H1 (cell line): ENCODE measurements at regions not wholly inside any gene's neighbourhood (a gene's known extent, or its start where the extent isn't known, plus 50 kb on each side); places are given as distances from the start of the nearest gene placed in this dataset.

Source experiments
- CTCF ChIA-PET: fragments of 300-600 bp; sonication (Branson Sonifier 250); formaldehyde crosslinking; loops from one replicate; lab custom pipeline; 2021; ENCODE audit not compliant: partially characterized antibody; lab: Charles Lee
- POLR2A ChIA-PET: fragments of 300-600 bp; sonication (Branson Sonifier 250); formaldehyde crosslinking; loops from one replicate; lab custom pipeline; 2021; ENCODE audit warnings: inconsistent platforms; ENCODE audit not compliant: partially characterized antibody; lab: Charles Lee
- DNase-seq, 2 experiments: peaks; one replicate each; pipeline versions ENCODE4 v3.0.0 to v3.0.0-alpha.2; 2010 to 2022; ENCODE audit warnings: low spot score in 2 of 2, low read depth in 1 of 2, mixed read lengths in 1 of 2
- FAIRE-seq: peaks from 2 replicates; lab custom pipeline; 2011; peaks lifted over from hg19 to GRCh38; lab: Jason Lieb, UNC
- H2AFZ ChIP-seq: 2 replicates; pipeline ENCODE4 v1.8.1; 2012; ENCODE audit warnings: low read length, inconsistent platforms
- H2AK5ac ChIP-seq: 2 replicates; pipeline ENCODE4 v1.6.1; 2013; ENCODE audit warnings: low read depth, low read length
- H2BK120ac ChIP-seq: replicated peaks from 2 replicates; pipeline ENCODE3; 2013; ENCODE audit warnings: low read depth, low read length, inconsistent platforms
- H2BK12ac ChIP-seq: 2 replicates; pipeline ENCODE4 v1.6.1; 2013; ENCODE audit warnings: low read depth, low read length
- H2BK15ac ChIP-seq: 2 replicates; pipeline ENCODE4 v1.6.1; 2013; ENCODE audit warnings: low read length
- H2BK20ac ChIP-seq: 2 replicates; pipeline ENCODE4 v1.6.1; 2013; ENCODE audit warnings: low read length
- H2BK5ac ChIP-seq: 2 replicates; pipeline ENCODE4 v1.6.1; 2013; ENCODE audit warnings: low read depth, low read length
- H3K14ac ChIP-seq: 2 replicates; pipeline ENCODE4 v1.6.1; 2013; ENCODE audit warnings: inconsistent platforms; ENCODE audit not compliant: insufficient read length
- H3K18ac ChIP-seq: 2 replicates; pipeline ENCODE4 v1.6.1; 2013; ENCODE audit warnings: low read length; ENCODE audit errors: extremely low read depth
- H3K23ac ChIP-seq: 2 replicates; pipeline ENCODE4 v1.6.1; 2013; ENCODE audit warnings: inconsistent platforms; ENCODE audit not compliant: insufficient read length
- H3K23me2 ChIP-seq: 2 replicates; pipeline ENCODE4 v1.6.1; 2013; ENCODE audit warnings: low read depth, low read length
- H3K27ac ChIP-seq: 2 replicates; pipeline ENCODE4 v1.6.1; 2011; ENCODE audit warnings: low read depth, low read length, inconsistent platforms
- H3K27me3 ChIP-seq, 4 experiments: replicated peaks in 1 of 4; 1 replicate in 1 of 4; 2 replicates in 3 of 4; pipeline versions ENCODE4 v1.6.1 to v1.8.1; 2011 to 2013; ENCODE audit warnings: low read length in 3 of 4, mild to moderate bottlenecking in 3 of 4, inconsistent platforms in 2 of 4, mixed read lengths in 2 of 4, moderate library complexity in 1 of 4; ENCODE audit not compliant: control insufficient read depth in 3 of 4, insufficient read depth in 3 of 4; ENCODE audit errors: extremely low read depth in 1 of 4
- H3K36me3 ChIP-seq, 4 experiments: 2 replicates each; pipeline versions ENCODE4 v1.6.1 to v1.8.1; 2011 to 2013; ENCODE audit warnings: mild to moderate bottlenecking in 4 of 4, low read length in 3 of 4, moderate library complexity in 2 of 4, control low read depth in 1 of 4, inconsistent platforms in 1 of 4; ENCODE audit not compliant: insufficient read depth in 4 of 4, control insufficient read depth in 2 of 4
- H3K4ac ChIP-seq: replicated peaks from 2 replicates; pipeline ENCODE3; 2013; ENCODE audit warnings: low read length, low read depth, mixed read lengths, inconsistent platforms; ENCODE audit not compliant: insufficient read length
- H3K4me1 ChIP-seq, 4 experiments: replicated peaks in 1 of 4; 1 replicate in 1 of 4; 2 replicates in 3 of 4; pipeline versions ENCODE4 v1.6.1 to v1.8.1; 2011 to 2013; ENCODE audit warnings: low read length in 3 of 4, inconsistent platforms in 2 of 4, mixed read lengths in 1 of 4; ENCODE audit not compliant: insufficient read depth in 4 of 4, control insufficient read depth in 3 of 4
- H3K4me2 ChIP-seq, 2 experiments: 2 replicates each; pipeline versions ENCODE4 v1.6.1 to v1.8.1; 2011 to 2013; ENCODE audit warnings: low read depth in 2 of 2, low read length in 2 of 2, control low read depth in 1 of 2, inconsistent platforms in 1 of 2, mild to moderate bottlenecking in 1 of 2; ENCODE audit not compliant: insufficient read depth in 1 of 2
- H3K4me3 ChIP-seq, 4 experiments: fragments of 200-600, 300-600 bp in 1 of 4; sonication (generic), shearing (Covaris generic), sonication (Bioruptor Twin) in 1 of 4; 2 replicates each; pipeline versions ENCODE4 v1.5.1 to v1.8.1; 2011 to 2016; ENCODE audit warnings: low read length in 4 of 4, low read depth in 3 of 4, control low read depth in 2 of 4, inconsistent platforms in 2 of 4, mild to moderate bottlenecking in 2 of 4, mixed read lengths in 1 of 4, moderate library complexity in 1 of 4; ENCODE audit not compliant: insufficient read depth in 2 of 4; ENCODE audit errors: extremely low read depth in 1 of 4
- H3K56ac ChIP-seq: replicated peaks from 2 replicates; pipeline ENCODE3; 2013; ENCODE audit warnings: low read depth, mild to moderate bottlenecking, mixed read lengths, low read length, inconsistent platforms; ENCODE audit not compliant: insufficient read length
- H3K79me1 ChIP-seq: 2 replicates; pipeline ENCODE4 v1.6.1; 2013; ENCODE audit warnings: low read depth, low read length, control low read depth
- H3K79me2 ChIP-seq, 2 experiments: 2 replicates each; pipeline versions ENCODE4 v1.6.1 to v1.8.1; 2012 to 2013; ENCODE audit warnings: low read length in 2 of 2, mild to moderate bottlenecking in 2 of 2, inconsistent platforms in 1 of 2; ENCODE audit not compliant: insufficient read depth in 2 of 2, control insufficient read depth in 1 of 2
- H3K9ac ChIP-seq, 4 experiments: replicated peaks in 1 of 4; 1 replicate in 1 of 4; 2 replicates in 3 of 4; pipeline versions ENCODE4 v1.6.1 to v1.8.1; 2011 to 2013; ENCODE audit warnings: low read depth in 3 of 4, low read length in 3 of 4, control low read depth in 2 of 4, mild to moderate bottlenecking in 2 of 4, moderate library complexity in 2 of 4, inconsistent platforms in 1 of 4; ENCODE audit errors: extremely low read depth in 1 of 4
- H3K9me3 ChIP-seq, 2 experiments: 2 replicates each; pipeline versions ENCODE4 v1.6.1 to v1.8.1; 2012 to 2013; ENCODE audit warnings: mild to moderate bottlenecking in 2 of 2, moderate library complexity in 2 of 2, control low read depth in 1 of 2, inconsistent platforms in 1 of 2, low read depth in 1 of 2, low read length in 1 of 2, mixed read lengths in 1 of 2; ENCODE audit not compliant: insufficient read depth in 2 of 2
- H4K20me1 ChIP-seq, 2 experiments: replicated peaks in 1 of 2; 2 replicates each; pipeline versions ENCODE3 to v1.8.1; 2011 to 2013; ENCODE audit warnings: inconsistent platforms in 2 of 2, low read length in 2 of 2, mild to moderate bottlenecking in 1 of 2; ENCODE audit not compliant: insufficient read depth in 2 of 2, control insufficient read depth in 1 of 2
- H4K5ac ChIP-seq: 2 replicates; pipeline ENCODE4 v1.6.1; 2013; ENCODE audit warnings: low read length, low read depth, mixed read lengths, inconsistent platforms; ENCODE audit not compliant: insufficient read length
- H4K8ac ChIP-seq: 2 replicates; pipeline ENCODE4 v1.8.0; 2013; ENCODE audit warnings: mild to moderate bottlenecking, moderate library complexity, low read length, inconsistent platforms; ENCODE audit not compliant: insufficient read depth; ENCODE audit errors: extremely low read depth
- H4K91ac ChIP-seq: replicated peaks from 2 replicates; pipeline ENCODE3; 2013; ENCODE audit warnings: low read length, mixed read lengths, inconsistent platforms; ENCODE audit not compliant: insufficient read length
- CHD1 ChIP-seq: IDR thresholded peaks from 2 replicates; pipeline ENCODE4 v1.6.1; 2012; ENCODE audit warnings: low read depth, low read length, improper control_type of control experiment
- CHD2 ChIP-seq: IDR thresholded peaks from 2 replicates; pipeline ENCODE4 v1.6.1; 2012; ENCODE audit warnings: low read length, improper control_type of control experiment
- EGR1 ChIP-seq: IDR thresholded peaks from 2 replicates; pipeline ENCODE4 v1.6.1; 2011; ENCODE audit warnings: low read depth, low read length, borderline replicate concordance
- YY1 ChIP-seq: IDR thresholded peaks from 2 replicates; pipeline ENCODE4 v1.6.1; 2011; ENCODE audit warnings: low read depth, mild to moderate bottlenecking, low read length
- WGBS, 2 experiments: shearing (Covaris generic) in 1 of 2; methylation state at CpG; one replicate each; pipeline versions ENCODE4 v1.1.6 to v1.1.7; 2013 to 2015; ENCODE audit warnings: low lambda C conversion rate in 2 of 2, mixed read lengths in 2 of 2, inconsistent platforms in 1 of 2, low coverage in 1 of 2, missing lambda C conversion rate in 1 of 2; ENCODE audit not compliant: insufficient replicate concordance in 2 of 2, insufficient coverage in 1 of 2, insufficient read length in 1 of 2; ENCODE audit errors: extremely low coverage in 1 of 2, missing lambda C conversion rate in 1 of 2; 5-methylcytosine and 5-hydroxymethylcytosine counted together

GRCh38 chr1:245046315-245046714 is 108.5 kb upstream of the KIF26B start:
- no peak overlapping the region for H3K23ac ChIP-seq
- DNase-seq, result no peak
- H4K8ac ChIP-seq, result no peak overlapping the region
- no peak overlapping the region; the same call in 1 of the 2 replicates for H3K18ac ChIP-seq
- H2BK15ac ChIP-seq, result 0 out of 2 replicates have a peak overlapping the region, but pooled peaks have one; percentile 92
- H3K36me3 ChIP-seq, result no peaks in the 10 kb centered on the region; a peak in 1 of 8 replicates
- H4K91ac ChIP-seq, result no peak overlapping the region
- no peak overlapping the region for H2BK20ac ChIP-seq
- H3K79me2 ChIP-seq, result no peaks in the 10 kb centered on the region
- POLR2A ChIA-PET, result interaction anchor here (0.6 to 2.3 kb wide), 8 partner anchors 74 to 232 kb away, joined by 3 to 13 read pairs (median 3); partner anchors contain the start of gene HNRNPU
- peaks cover 0 to 11% (median 8%) of the 10 kb centered on the region in 4 experiments; a peak in 6 of 7 replicates for H3K4me1 ChIP-seq
- 88% methylated on average over 9 of the region's 9 CpGs; no CpG with 5 or more reads in 1 of the 2 experiments for WGBS, 2 experiments
- H2BK120ac ChIP-seq, result no peak overlapping the region
- H3K23me2 ChIP-seq, result no peaks in the 10 kb centered on the region
- no peak overlapping the region for H2AFZ ChIP-seq
- no peak overlapping the region for H2BK5ac ChIP-seq
- no peak overlapping the region for H2BK12ac ChIP-seq
- H3K27me3 ChIP-seq, result no peaks in the 10 kb centered on the region
- H3K4me2 ChIP-seq, result peak overlapping the region in 1 of 2 experiments; percentile 0; a peak in 1 of 4 replicates
- 0 out of 2 replicates have a peak overlapping the region, but pooled peaks have one; percentile 46 for H2AK5ac ChIP-seq
- no peak overlapping the region for H4K5ac ChIP-seq
- no peak overlapping the region for H3K9ac ChIP-seq
- no peak for FAIRE-seq
- no peaks in the 10 kb centered on the region for H4K20me1 ChIP-seq
- no peaks in the 10 kb centered on the region for H3K79me1 ChIP-seq
- no peak for TF ChIP-seq CHD2
- TF ChIP-seq CHD1, result no peak
- TF ChIP-seq EGR1, result no peak
- TF ChIP-seq YY1, result no peak
- CTCF ChIA-PET, result interaction anchor here (0.8 to 1.4 kb wide), 3 partner anchors 10 to 28 kb away, joined by 3 to 5 read pairs (median 4); no protein-coding TSS in a partner anchor
- H3K14ac ChIP-seq, result no peak overlapping the region
- no peak overlapping the region for H3K27ac ChIP-seq
- no peak overlapping the region for H3K4me3 ChIP-seq
- H3K4ac ChIP-seq, result no peak overlapping the region
- H3K9me3 ChIP-seq, result no peaks in the 10 kb centered on the region
- H3K56ac ChIP-seq, result no peak overlapping the region
